H1 (cell line): ENCODE measurements at regions not wholly inside any gene's neighbourhood (a gene's known extent, or its start where the extent isn't known, plus 50 kb on each side); places are given as distances from the start of the nearest gene placed in this dataset.

ENCODE experiments used
- CEBPB ChIP-seq: IDR thresholded peaks from 2 replicates; pipeline ENCODE4 v1.6.1; 2012; ENCODE audit warnings: low read depth, low read length
- JUN ChIP-seq: IDR thresholded peaks from 2 replicates; pipeline ENCODE4 v1.6.1; 2011; ENCODE audit warnings: low read depth, mild to moderate bottlenecking, improper control_type of control experiment, low read length
- KDM4A ChIP-seq: IDR thresholded peaks from one replicate; pipeline ENCODE4 v1.7.1; 2012; ENCODE audit warnings: low read depth, mild to moderate bottlenecking, moderate library complexity, low read length, inconsistent platforms; ENCODE audit not compliant: severe bottlenecking
- RBBP5 ChIP-seq: IDR thresholded peaks from 2 replicates; pipeline ENCODE4 v1.7.1; 2012; ENCODE audit warnings: low read depth, mild to moderate bottlenecking, inconsistent platforms, low read length, moderate library complexity, borderline replicate concordance
- RFX5 ChIP-seq: IDR thresholded peaks from 2 replicates; pipeline ENCODE4 v1.6.1; 2011; ENCODE audit warnings: low read depth, low read length, improper control_type of control experiment, borderline replicate concordance
- SAP30 ChIP-seq: fragments of 300-600 bp; sonication (generic); IDR thresholded peaks from 2 replicates; pipeline ENCODE4 v1.7.1; 2012; ENCODE audit warnings: low read length, moderate library complexity, mild to moderate bottlenecking, inconsistent platforms; ENCODE audit not compliant: insufficient read depth, insufficient replicate concordance
- SIN3A ChIP-seq, 2 experiments: IDR thresholded peaks in 1 of 2; conservative IDR thresholded peaks in 1 of 2; 2 replicates each; pipeline ENCODE4 v1.6.1; 2011 to 2012; ENCODE audit warnings: low read length in 2 of 2, improper control_type of control experiment in 1 of 2, low read depth in 1 of 2, mild to moderate bottlenecking in 1 of 2
- SIRT6 ChIP-seq: IDR thresholded peaks from one replicate; pipeline ENCODE4 v1.7.1; 2012; ENCODE audit warnings: low read length, inconsistent platforms
- SUZ12 ChIP-seq: fragments of 200-600 bp; sonication (generic); IDR thresholded peaks from 2 replicates; pipeline ENCODE4 v1.6.1; 2012; ENCODE audit warnings: mild to moderate bottlenecking, inconsistent platforms, low read length, moderate library complexity, mixed read lengths
- TCF12 ChIP-seq: IDR thresholded peaks from 2 replicates; pipeline ENCODE4 v1.6.1; 2011; ENCODE audit warnings: low read depth, mild to moderate bottlenecking, low read length

DNA sequence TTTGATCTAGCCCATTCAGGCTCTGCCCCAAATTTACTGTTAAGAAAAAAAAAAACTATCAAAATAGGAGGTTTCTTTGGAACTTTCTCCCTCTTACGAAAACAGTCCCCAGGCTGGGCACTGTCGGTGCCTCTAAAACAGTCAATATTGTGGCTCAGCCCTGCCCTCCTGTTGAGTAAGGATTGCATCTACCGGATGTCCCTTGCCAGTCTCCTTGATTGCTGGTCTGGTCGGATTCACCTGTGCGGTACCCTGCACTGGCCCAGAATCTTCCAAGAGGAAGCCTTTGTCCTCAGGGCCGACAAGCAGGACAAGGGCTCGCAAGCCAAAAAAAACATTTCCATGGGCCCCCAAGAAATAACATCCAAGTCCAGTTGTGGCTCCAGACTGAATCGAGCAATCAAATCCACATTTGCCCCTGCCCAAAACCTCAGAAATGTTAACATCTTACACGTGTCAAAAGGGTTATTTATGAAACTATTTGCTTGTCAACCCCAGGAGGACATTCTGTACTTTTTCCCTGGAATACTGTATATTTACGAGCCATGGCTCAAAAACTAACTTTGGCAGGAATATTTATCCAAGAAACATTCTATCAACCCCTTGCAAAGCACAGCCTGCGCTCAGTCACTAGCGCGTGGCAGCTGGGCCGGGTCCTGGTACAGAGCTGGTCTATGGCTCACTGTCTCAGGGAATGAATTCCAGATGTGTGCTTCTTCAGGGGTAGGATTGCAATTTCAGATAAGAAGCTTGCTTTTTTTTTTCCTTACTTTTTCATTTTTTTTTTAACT lies 129.2 kb upstream of the ADRA1B start (continued):
- TF ChIP-seq SIN3A (conservative IDR thresholded peaks at IDR 0.05 in 1 of 2, IDR thresholded peaks at IDR 0.05 in 1 of 2; ENCODE audit: low read depth in 1 of 2, low read length in 2 of 2), result no peak
- TF ChIP-seq SAP30, result no peak
- no peak for TF ChIP-seq TCF12
- no peak for TF ChIP-seq JUN
- no peak for TF ChIP-seq CEBPB
- no peak for TF ChIP-seq SIRT6
- no peak for TF ChIP-seq SUZ12
- no peak for TF ChIP-seq RBBP5
- TF ChIP-seq KDM4A, result no peak
- no peak for TF ChIP-seq RFX5
